Mesenchymal stem cell (in vitro differentiated cells and primary cell): ENCODE measurements at regions not wholly inside any gene's neighbourhood (a gene's known extent, or its start where the extent isn't known, plus 50 kb on each side); places are given as distances from the start of the nearest gene placed in this dataset.
"Not testable (repeated sequence)": the region's sequence is repeated elsewhere in the genome, so short reads cannot be mapped to it uniquely, and the experiment has no call there.

Experiments used
- DNase-seq: peaks from one replicate; pipeline ENCODE4 v3.0.0-alpha.2; 2013
- H2AFZ ChIP-seq: one replicate; pipeline ENCODE4 v1.6.1; 2013; ENCODE audit warnings: low read depth, mild to moderate bottlenecking, control low read depth, inconsistent platforms, low read length, moderate library complexity
- H2AK5ac ChIP-seq: 2 replicates; pipeline ENCODE4 v1.6.1; 2013; ENCODE audit warnings: low read length, moderate library complexity, mild to moderate bottlenecking, inconsistent platforms; ENCODE audit not compliant: severe bottlenecking
- H2BK120ac ChIP-seq: one replicate; pipeline ENCODE4 v1.6.1; 2013; ENCODE audit warnings: low read depth, mild to moderate bottlenecking, inconsistent platforms, low read length, moderate library complexity
- H2BK12ac ChIP-seq, 2 experiments: one replicate each; pipeline ENCODE4 v1.6.1; 2013; ENCODE audit warnings: inconsistent platforms in 2 of 2, low read length in 2 of 2, mild to moderate bottlenecking in 2 of 2, moderate library complexity in 2 of 2, control low read depth in 1 of 2
- H2BK15ac ChIP-seq: one replicate; pipeline ENCODE4 v1.6.1; 2013; ENCODE audit warnings: mild to moderate bottlenecking, low read depth, inconsistent platforms; ENCODE audit not compliant: poor library complexity, severe bottlenecking
- H2BK5ac ChIP-seq: 2 replicates; pipeline ENCODE4 v1.6.1; 2013; ENCODE audit warnings: low read depth, mild to moderate bottlenecking, low read length, control low read depth, inconsistent platforms; ENCODE audit not compliant: poor library complexity, severe bottlenecking
- H3K14ac ChIP-seq, 2 experiments: one replicate each; pipeline ENCODE4 v1.6.1; 2013; ENCODE audit warnings: inconsistent platforms in 2 of 2, low read length in 2 of 2, control low read depth in 1 of 2, mild to moderate bottlenecking in 1 of 2, moderate library complexity in 1 of 2
- H3K18ac ChIP-seq, 2 experiments: one replicate each; pipeline ENCODE4 v1.6.1; 2013; ENCODE audit warnings: inconsistent platforms in 2 of 2, low read length in 2 of 2, control low read depth in 1 of 2, low read depth in 1 of 2, mild to moderate bottlenecking in 1 of 2
- H3K23ac ChIP-seq, 2 experiments: one replicate each; pipeline ENCODE4 v1.6.1; 2013; ENCODE audit warnings: inconsistent platforms in 2 of 2, low read length in 2 of 2, mild to moderate bottlenecking in 2 of 2, moderate library complexity in 2 of 2, control low read depth in 1 of 2
- H3K27ac ChIP-seq: 2 replicates; pipeline ENCODE4 v1.5.1; 2013; ENCODE audit warnings: mild to moderate bottlenecking, moderate library complexity, low read length, control low read depth, inconsistent platforms; ENCODE audit not compliant: poor library complexity, severe bottlenecking
- H3K27me3 ChIP-seq, 2 experiments: 2 replicates each; pipeline versions ENCODE4 v1.6.1 to v1.7.0; 2013; ENCODE audit warnings: low read length in 2 of 2, mild to moderate bottlenecking in 2 of 2, moderate library complexity in 2 of 2, control low read depth in 1 of 2, inconsistent platforms in 1 of 2; ENCODE audit not compliant: control insufficient read depth in 1 of 2, insufficient read depth in 1 of 2
- H3K36me3 ChIP-seq, 2 experiments: 2 replicates each; pipeline versions ENCODE4 v1.6.1 to v1.7.0; 2013; ENCODE audit warnings: low read length in 2 of 2, control low read depth in 1 of 2, inconsistent platforms in 1 of 2, low read depth in 1 of 2, mild to moderate bottlenecking in 1 of 2; ENCODE audit not compliant: insufficient read depth in 2 of 2, control insufficient read depth in 1 of 2
- H3K4ac ChIP-seq, 2 experiments: one replicate each; pipeline ENCODE4 v1.6.1; 2013; ENCODE audit warnings: inconsistent platforms in 2 of 2, low read length in 2 of 2, mild to moderate bottlenecking in 2 of 2, moderate library complexity in 2 of 2, control low read depth in 1 of 2, low read depth in 1 of 2
- H3K4me1 ChIP-seq: 2 replicates; pipeline ENCODE4 v1.6.1; 2013; ENCODE audit warnings: low read depth, low read length, control low read depth; ENCODE audit not compliant: control insufficient read depth, insufficient read depth
- H3K4me2 ChIP-seq: 2 replicates; pipeline ENCODE4 v1.6.1; 2013; ENCODE audit warnings: low read length, mild to moderate bottlenecking, inconsistent platforms; ENCODE audit not compliant: poor library complexity, severe bottlenecking
- H3K4me3 ChIP-seq, 2 experiments: 2 replicates each; pipeline versions ENCODE4 v1.5.1 to v1.7.0; 2013; ENCODE audit warnings: low read length in 2 of 2, mild to moderate bottlenecking in 2 of 2, control low read depth in 1 of 2, low read depth in 1 of 2; ENCODE audit not compliant: insufficient read depth in 1 of 2
- H3K79me1 ChIP-seq: replicated peaks from 2 replicates; pipeline ENCODE4 v1.6.1; 2013; ENCODE audit warnings: mild to moderate bottlenecking, control low read depth, low read length, inconsistent platforms; ENCODE audit not compliant: poor library complexity, severe bottlenecking
- H3K9ac ChIP-seq: 2 replicates; pipeline ENCODE4 v1.7.0; 2013; ENCODE audit warnings: mild to moderate bottlenecking, low read length, moderate library complexity
- H3K9me3 ChIP-seq: 2 replicates; pipeline ENCODE4 v1.7.0; 2013; ENCODE audit warnings: mild to moderate bottlenecking, low read length; ENCODE audit not compliant: control insufficient read depth
- H4K8ac ChIP-seq: one replicate; pipeline ENCODE4 v1.6.1; 2013; ENCODE audit warnings: inconsistent platforms, mild to moderate bottlenecking, low read length, moderate library complexity
- H4K91ac ChIP-seq: one replicate; pipeline ENCODE4 v1.6.1; 2013; ENCODE audit warnings: mild to moderate bottlenecking, low read length, inconsistent platforms
- WGBS: methylation state at CpG from one replicate; pipeline ENCODE4 v1.1.7; 2013; ENCODE audit warnings: mixed read lengths; 5-methylcytosine and 5-hydroxymethylcytosine counted together

DNA sequence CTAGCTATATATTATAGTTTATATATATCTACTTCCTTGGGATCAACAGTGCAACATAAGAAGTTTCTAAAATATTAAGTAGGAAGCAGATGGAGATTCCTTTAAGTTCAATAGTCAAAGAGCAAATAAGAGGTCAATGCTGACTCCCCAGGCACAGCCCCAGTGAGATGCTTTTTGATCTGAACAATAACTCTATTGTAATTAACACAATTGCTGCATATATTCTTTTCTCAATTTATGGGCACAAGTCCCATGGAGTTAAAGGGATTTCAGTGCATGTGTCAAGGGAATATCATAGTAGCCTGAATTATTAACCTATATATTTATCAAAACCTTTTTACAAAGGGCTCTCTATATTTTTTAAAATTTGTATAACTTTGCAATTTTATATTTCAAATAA lies 180.8 kb downstream of the SPRY2 start:
- no peaks in the 10 kb centered on the region for H3K27me3 ChIP-seq
- H3K23ac ChIP-seq, result no peak overlapping the region
- no peak overlapping the region for H3K14ac ChIP-seq
- H3K4me2 ChIP-seq, result no peak overlapping the region
- H3K4me1 ChIP-seq, result no peaks in the 10 kb centered on the region
- no peak overlapping the region for H3K9ac ChIP-seq
- no peak overlapping the region for H3K18ac ChIP-seq
- H4K91ac ChIP-seq, result no peak overlapping the region
- no peaks in the 10 kb centered on the region for H3K9me3 ChIP-seq
- no peaks in the 10 kb centered on the region for H3K79me1 ChIP-seq
- no peak overlapping the region for H4K8ac ChIP-seq
- H2AFZ ChIP-seq, result no peak overlapping the region
- no peak overlapping the region for H2BK120ac ChIP-seq
- no peak overlapping the region for H3K4ac ChIP-seq
- no peak overlapping the region for H2AK5ac ChIP-seq
- no peaks in the 10 kb centered on the region for H3K36me3 ChIP-seq
- no peak overlapping the region for H2BK12ac ChIP-seq
- no peak overlapping the region for H3K27ac ChIP-seq
- H2BK5ac ChIP-seq, result no peak overlapping the region
- no peak overlapping the region for H3K4me3 ChIP-seq
- DNase-seq, result no peak
- H2BK15ac ChIP-seq, result no peak overlapping the region

GRCh38 chr13:80157261-80157932 lies 183.5 kb downstream of the SPRY2 start:
- Histone ChIP-seq H2AFZ (no peak overlapping the region), H2BK120ac (no peak overlapping the region), H3K18ac (peak overlapping the region in 1 of 2 experiments; percentile 48), H4K8ac (no peak overlapping the region), H3K14ac (no peak overlapping the region), H2BK5ac (no peak overlapping the region), H2BK12ac (no peak overlapping the region), H3K4ac (no peak overlapping the region), H3K9me3 (no peaks in the 10 kb centered on the region), H3K9ac (peak overlapping the region; percentile 14), H3K4me3 (peak overlapping the region in 1 of 2 experiments; percentile 20), H3K4me1 (no peaks in the 10 kb centered on the region), H2BK15ac (no peak overlapping the region), H3K27ac (no peak overlapping the region), H3K36me3 (no peaks in the 10 kb centered on the region), H3K79me1 (no peaks in the 10 kb centered on the region), H4K91ac (no peak overlapping the region), H3K23ac (no peak overlapping the region), H3K4me2 (no peak overlapping the region), H3K27me3 (no peaks in the 10 kb centered on the region), H2AK5ac (no peak overlapping the region)
- WGBS, result 100% methylated on average over 1 of the region's 3 CpGs
- peak; percentile 16 for DNase-seq

DNA sequence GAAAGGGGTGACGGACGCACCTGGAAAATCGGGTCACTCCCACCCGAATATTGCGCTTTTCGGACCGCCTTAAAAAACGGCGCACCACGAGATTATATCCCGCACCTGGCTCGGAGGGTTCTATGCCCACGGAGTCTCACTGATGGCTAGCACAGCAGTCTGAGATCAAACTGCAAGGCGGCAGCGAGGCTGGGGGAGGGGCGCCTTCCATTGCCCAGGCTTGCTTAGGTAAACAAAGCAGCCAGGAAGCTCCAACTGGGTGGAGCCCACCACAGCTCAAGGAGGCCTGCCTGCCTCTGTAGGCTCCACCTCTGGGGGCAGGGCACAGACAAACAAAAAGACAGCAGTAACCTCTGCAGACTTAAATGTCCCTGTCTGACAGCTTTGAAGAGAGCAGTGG lies 188.8 kb downstream of the SPRY2 start:
- H3K9ac ChIP-seq, H2BK15ac ChIP-seq, H3K4me3 ChIP-seq, DNase-seq, H2BK120ac ChIP-seq, H3K4me2 ChIP-seq, H3K23ac ChIP-seq, H3K4me1 ChIP-seq, H4K91ac ChIP-seq, H2AFZ ChIP-seq, H3K79me1 ChIP-seq, H2BK12ac ChIP-seq, H3K36me3 ChIP-seq, H3K27ac ChIP-seq, H2BK5ac ChIP-seq, H3K4ac ChIP-seq, H3K9me3 ChIP-seq, H4K8ac ChIP-seq, H3K18ac ChIP-seq, H3K14ac ChIP-seq, H3K27me3 ChIP-seq, H2AK5ac ChIP-seq: not testable (repeated sequence)
- WGBS, result 98% methylated on average over 13 of the region's 16 CpGs

DNA sequence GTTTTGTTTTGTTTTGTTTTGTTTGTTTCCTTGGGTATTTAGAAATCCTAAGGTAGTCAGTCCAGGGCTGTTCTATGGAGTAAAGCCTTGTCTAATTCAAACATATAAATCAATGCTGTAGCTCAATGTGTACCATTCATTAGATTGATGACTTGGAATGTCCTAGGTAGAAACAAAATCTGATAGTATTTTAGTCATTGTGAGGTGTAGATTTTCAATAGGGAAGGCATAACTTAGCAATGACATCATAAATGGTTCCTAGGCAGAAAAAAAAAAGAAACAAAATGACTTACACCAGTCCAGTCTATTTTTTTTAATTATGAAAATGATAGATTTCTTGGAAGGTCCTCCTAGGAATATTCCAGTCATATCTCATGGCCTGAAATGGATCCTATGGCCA lies 189.9 kb downstream of the SPRY2 start:
- Histone ChIP-seq H3K4ac (no peak overlapping the region), H3K9me3 (no peaks in the 10 kb centered on the region), H3K14ac (no peak overlapping the region), H4K91ac (no peak overlapping the region), H2BK120ac (no peak overlapping the region), H2BK15ac (no peak overlapping the region), H3K4me3 (no peak overlapping the region), H3K4me2 (no peak overlapping the region), H3K4me1 (no peaks in the 10 kb centered on the region), H3K23ac (no peak overlapping the region), H3K36me3 (no peaks in the 10 kb centered on the region), H2BK12ac (no peak overlapping the region), H3K79me1 (no peaks in the 10 kb centered on the region), H3K9ac (no peak overlapping the region), H2BK5ac (no peak overlapping the region), H2AK5ac (no peak overlapping the region), H2AFZ (no peak overlapping the region), H3K27ac (no peak overlapping the region), H3K27me3 (no peaks in the 10 kb centered on the region), H3K18ac (no peak overlapping the region), H4K8ac (no peak overlapping the region)
- no peak for DNase-seq
